ENCODE measurements at regions not wholly inside any gene's neighbourhood (a gene's known extent, or its start where the extent isn't known, plus 50 kb on each side); places are given as distances from the start of the nearest gene placed in this dataset.
"Not testable (repeated sequence)": the region's sequence is repeated elsewhere in the genome, so short reads cannot be mapped to it uniquely, and the experiment has no call there.

GRCh38 chr13:65323192-65323591 is 1906.9 kb downstream of the PCDH9 start:
- H3K9me1 ChIP-seq (replicated peaks; ENCODE audit: control insufficient read depth, extremely low read depth, insufficient read depth, low read length); H3K4me1 ChIP-seq (ENCODE audit: control insufficient read depth, extremely low read depth, insufficient read depth, low read length); H3K79me2 ChIP-seq (ENCODE audit: control insufficient read depth, insufficient read depth, low read length); H3K27ac ChIP-seq (ENCODE audit: insufficient read depth, low read depth, low read length); BruUV-seq (replicated peaks); H4K20me1 ChIP-seq (replicated peaks; ENCODE audit: control insufficient read depth, extremely low read depth, insufficient read depth, low read length); intact Hi-C loops (cut with micrococcal nuclease); H3K4me2 ChIP-seq (ENCODE audit: insufficient read depth, low read length); H3K9me3 ChIP-seq (replicated peaks; ENCODE audit: control insufficient read depth, insufficient read depth, low read length); CTCF ChIA-PET; FAIRE-seq; H3K27me3 ChIP-seq (ENCODE audit: control insufficient read depth in 2 of 2, insufficient read depth in 2 of 2, low read length in 2 of 2); POLR2A ChIA-PET; H3K36me3 ChIP-seq (ENCODE audit: control insufficient read depth in 2 of 2, extremely low read depth in 1 of 2, insufficient read depth in 2 of 2, low read length in 2 of 2); H2AFZ ChIP-seq (ENCODE audit: low read depth, low read length); dilution Hi-C loops (cut with MboI; ENCODE audit: extremely low pct_ligation_motif_present, low sequenced_read_pairs); DNase-seq (ENCODE audit: low read depth, low spot score); H3K4me3 ChIP-seq (replicated peaks in 1 of 3; ENCODE audit: insufficient read depth in 1 of 3, low read depth in 1 of 3, low read length in 3 of 3); H3K9ac ChIP-seq (replicated peaks; ENCODE audit: extremely low read depth, insufficient read depth, low read length): not testable (repeated sequence)

- H3K79me2 ChIP-seq (ENCODE audit: control insufficient read depth, insufficient read depth, low read length); H3K4me2 ChIP-seq (ENCODE audit: insufficient read depth, low read length); H3K9ac ChIP-seq (replicated peaks; ENCODE audit: extremely low read depth, insufficient read depth, low read length); H4K20me1 ChIP-seq (replicated peaks; ENCODE audit: control insufficient read depth, extremely low read depth, insufficient read depth, low read length); H3K36me3 ChIP-seq (ENCODE audit: control insufficient read depth in 2 of 2, extremely low read depth in 1 of 2, insufficient read depth in 2 of 2, low read length in 2 of 2); DNase-seq (ENCODE audit: low read depth, low spot score); H3K4me1 ChIP-seq (ENCODE audit: control insufficient read depth, extremely low read depth, insufficient read depth, low read length); POLR2A ChIA-PET; FAIRE-seq; intact Hi-C loops (cut with micrococcal nuclease); BruUV-seq (replicated peaks); H3K9me3 ChIP-seq (replicated peaks; ENCODE audit: control insufficient read depth, insufficient read depth, low read length); H3K9me1 ChIP-seq (replicated peaks; ENCODE audit: control insufficient read depth, extremely low read depth, insufficient read depth, low read length); dilution Hi-C loops (cut with MboI; ENCODE audit: extremely low pct_ligation_motif_present, low sequenced_read_pairs); H3K4me3 ChIP-seq (replicated peaks in 1 of 3; ENCODE audit: insufficient read depth in 1 of 3, low read depth in 1 of 3, low read length in 3 of 3); H3K27me3 ChIP-seq (ENCODE audit: control insufficient read depth in 2 of 2, insufficient read depth in 2 of 2, low read length in 2 of 2); H3K27ac ChIP-seq (ENCODE audit: insufficient read depth, low read depth, low read length); H2AFZ ChIP-seq (ENCODE audit: low read depth, low read length): not testable (repeated sequence)
- CTCF ChIA-PET, result interaction anchor here (1.3 kb wide), 1 partner anchor 10 kb away, joined by 4 read pairs; no protein-coding TSS in a partner anchor
These were observed 1908.7 kb downstream of the PCDH9 start for GRCh38 chr13:65321423-65321822.

DNA sequence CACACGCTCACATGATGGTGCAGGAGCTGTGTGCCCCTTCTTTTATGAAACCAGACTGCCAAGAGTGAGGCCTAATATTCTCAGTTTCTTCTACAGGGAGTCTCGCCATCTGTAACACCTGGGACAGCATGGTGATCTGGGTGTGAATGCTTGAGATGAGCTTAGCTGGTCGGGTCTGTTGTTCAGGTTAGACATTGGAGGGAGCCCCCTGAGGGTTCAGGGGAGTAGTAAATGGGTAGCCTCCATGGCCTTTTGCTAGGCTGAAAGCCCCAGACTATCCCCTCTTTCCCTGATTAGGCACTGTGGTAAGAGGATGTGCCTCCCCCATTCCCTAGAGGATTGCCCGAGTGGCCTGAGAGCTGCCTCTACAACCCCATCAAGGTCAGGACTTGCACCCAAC is 1916.1 kb downstream of the PCDH9 start:
- Histone ChIP-seq H3K4me1 (ENCODE audit: control insufficient read depth, extremely low read depth, insufficient read depth, low read length) (no peaks in the 10 kb centered on the region), H2AFZ (ENCODE audit: low read depth, low read length) (no peak overlapping the region), H3K9ac (replicated peaks; ENCODE audit: extremely low read depth, insufficient read depth, low read length) (no peak overlapping the region), H3K79me2 (ENCODE audit: control insufficient read depth, insufficient read depth, low read length) (no peaks in the 10 kb centered on the region), H3K9me1 (replicated peaks; ENCODE audit: control insufficient read depth, extremely low read depth, insufficient read depth, low read length) (no peaks in the 10 kb centered on the region), H3K27ac (ENCODE audit: insufficient read depth, low read depth, low read length) (no peak overlapping the region), H4K20me1 (replicated peaks; ENCODE audit: control insufficient read depth, extremely low read depth, insufficient read depth, low read length) (no peaks in the 10 kb centered on the region), H3K4me2 (ENCODE audit: insufficient read depth, low read length) (no peak overlapping the region), H3K27me3 (ENCODE audit: control insufficient read depth in 2 of 2, insufficient read depth in 2 of 2, low read length in 2 of 2) (no peaks in the 10 kb centered on the region), H3K9me3 (replicated peaks; ENCODE audit: control insufficient read depth, insufficient read depth, low read length) (no peaks in the 10 kb centered on the region), H3K4me3 (replicated peaks in 1 of 3; ENCODE audit: insufficient read depth in 1 of 3, low read depth in 1 of 3, low read length in 3 of 3) (no peak overlapping the region), H3K36me3 (ENCODE audit: control insufficient read depth in 2 of 2, extremely low read depth in 1 of 2, insufficient read depth in 2 of 2, low read length in 2 of 2) (no peaks in the 10 kb centered on the region)
- POLR2A ChIA-PET, result no interaction called here
- CTCF ChIA-PET, result interaction anchor here (0.9 to 1.2 kb wide), 2 partner anchors 13 to 842 kb away, joined by 3 read pairs; no protein-coding TSS in a partner anchor
- no TSS peak for BruUV-seq (replicated peaks)
- intact Hi-C loops (cut with micrococcal nuclease), result no loop called here
- TF ChIP-seq FOS (IDR thresholded peaks at IDR 0.05; ENCODE audit: borderline replicate concordance, insufficient read depth, low read length) (no peak), MYC (IDR thresholded peaks at IDR 0.05; ENCODE audit: low read depth, low read length) (no peak), POLR2AphosphoS5 (IDR thresholded peaks at IDR 0.05; ENCODE audit: insufficient read depth, low read depth, low read length) (no peak), POLR2A (IDR thresholded peaks at IDR 0.05; ENCODE audit: low read depth, low read length) (no peak), EZH2 (IDR thresholded peaks at IDR 0.05; ENCODE audit: borderline replicate concordance, low read depth, low read length, severe bottlenecking) (no peak), MAX (IDR thresholded peaks at IDR 0.05; ENCODE audit: insufficient read depth, insufficient read length) (no peak), JUN (IDR thresholded peaks at IDR 0.05; ENCODE audit: borderline replicate concordance, insufficient read depth, insufficient read length, low read depth) (no peak), GATA2 (IDR thresholded peaks at IDR 0.05; ENCODE audit: insufficient read depth, insufficient read length, low read depth, low read length) (no peak)
- TF ChIP-seq, protein P1, sequence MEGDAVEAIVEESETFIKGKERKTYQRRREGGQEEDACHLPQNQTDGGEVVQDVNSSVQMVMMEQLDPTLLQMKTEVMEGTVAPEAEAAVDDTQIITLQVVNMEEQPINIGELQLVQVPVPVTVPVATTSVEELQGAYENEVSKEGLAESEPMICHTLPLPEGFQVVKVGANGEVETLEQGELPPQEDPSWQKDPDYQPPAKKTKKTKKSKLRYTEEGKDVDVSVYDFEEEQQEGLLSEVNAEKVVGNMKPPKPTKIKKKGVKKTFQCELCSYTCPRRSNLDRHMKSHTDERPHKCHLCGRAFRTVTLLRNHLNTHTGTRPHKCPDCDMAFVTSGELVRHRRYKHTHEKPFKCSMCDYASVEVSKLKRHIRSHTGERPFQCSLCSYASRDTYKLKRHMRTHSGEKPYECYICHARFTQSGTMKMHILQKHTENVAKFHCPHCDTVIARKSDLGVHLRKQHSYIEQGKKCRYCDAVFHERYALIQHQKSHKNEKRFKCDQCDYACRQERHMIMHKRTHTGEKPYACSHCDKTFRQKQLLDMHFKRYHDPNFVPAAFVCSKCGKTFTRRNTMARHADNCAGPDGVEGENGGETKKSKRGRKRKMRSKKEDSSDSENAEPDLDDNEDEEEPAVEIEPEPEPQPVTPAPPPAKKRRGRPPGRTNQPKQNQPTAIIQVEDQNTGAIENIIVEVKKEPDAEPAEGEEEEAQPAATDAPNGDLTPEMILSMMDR (IDR thresholded peaks at IDR 0.05; ENCODE audit: extremely low read depth in 1 of 2, insufficient read depth in 1 of 2, low read depth in 1 of 2, low read length in 2 of 2), result no peak
- dilution Hi-C loops (cut with MboI; ENCODE audit: extremely low pct_ligation_motif_present, low sequenced_read_pairs), result no loop called here
- FAIRE-seq (no peak), DNase-seq (ENCODE audit: low read depth, low spot score) (no peak)

Data from endothelial cell of umbilical vein (primary cell).